GM13976 (cell line): ENCODE measurements at regions not wholly inside any gene's neighbourhood (a gene's known extent, or its start where the extent isn't known, plus 50 kb on each side); places are given as distances from the start of the nearest gene placed in this dataset.
"Not testable (repeated sequence)": the region's sequence is repeated elsewhere in the genome, so short reads cannot be mapped to it uniquely, and the experiment has no call there.

Source experiments
- DNase-seq: peaks from one replicate; pipeline ENCODE4 v3.0.0; 2012; ENCODE audit warnings: low spot score
- in situ Hi-C: fragments of 300-500 bp; cut with MboI; formaldehyde crosslinking; loops from one replicate; pipeline ENCODE4 v1.12.0; 2022; ENCODE audit warnings: low sequenced_read_pairs, mixed read lengths, inconsistent platforms; ENCODE audit not compliant: unreplicated experiment
- TF ChIP-seq, protein P1 (sequence below): IDR thresholded peaks from 2 replicates; pipeline ENCODE4 v1.5.1; 2012; ENCODE audit warnings: borderline replicate concordance, mild to moderate bottlenecking; ENCODE audit not compliant: insufficient read depth; ENCODE audit errors: extremely low read depth, missing control alignments, control extremely low read depth

- in situ Hi-C loops, result no loop called here
- no peak for DNase-seq
Measured at GRCh38 chr4:9685692-9686091, 95.7 kb upstream of the DRD5 start.

GRCh38 chr4:9690636-9691237 is 90.7 kb upstream of the DRD5 start:
- in situ Hi-C loops, result not testable (repeated sequence)

More at GRCh38 chr4:9685692-9686091, 95.7 kb upstream of the DRD5 start:
- TF ChIP-seq, protein P1, sequence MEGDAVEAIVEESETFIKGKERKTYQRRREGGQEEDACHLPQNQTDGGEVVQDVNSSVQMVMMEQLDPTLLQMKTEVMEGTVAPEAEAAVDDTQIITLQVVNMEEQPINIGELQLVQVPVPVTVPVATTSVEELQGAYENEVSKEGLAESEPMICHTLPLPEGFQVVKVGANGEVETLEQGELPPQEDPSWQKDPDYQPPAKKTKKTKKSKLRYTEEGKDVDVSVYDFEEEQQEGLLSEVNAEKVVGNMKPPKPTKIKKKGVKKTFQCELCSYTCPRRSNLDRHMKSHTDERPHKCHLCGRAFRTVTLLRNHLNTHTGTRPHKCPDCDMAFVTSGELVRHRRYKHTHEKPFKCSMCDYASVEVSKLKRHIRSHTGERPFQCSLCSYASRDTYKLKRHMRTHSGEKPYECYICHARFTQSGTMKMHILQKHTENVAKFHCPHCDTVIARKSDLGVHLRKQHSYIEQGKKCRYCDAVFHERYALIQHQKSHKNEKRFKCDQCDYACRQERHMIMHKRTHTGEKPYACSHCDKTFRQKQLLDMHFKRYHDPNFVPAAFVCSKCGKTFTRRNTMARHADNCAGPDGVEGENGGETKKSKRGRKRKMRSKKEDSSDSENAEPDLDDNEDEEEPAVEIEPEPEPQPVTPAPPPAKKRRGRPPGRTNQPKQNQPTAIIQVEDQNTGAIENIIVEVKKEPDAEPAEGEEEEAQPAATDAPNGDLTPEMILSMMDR, result no peak

DNA sequence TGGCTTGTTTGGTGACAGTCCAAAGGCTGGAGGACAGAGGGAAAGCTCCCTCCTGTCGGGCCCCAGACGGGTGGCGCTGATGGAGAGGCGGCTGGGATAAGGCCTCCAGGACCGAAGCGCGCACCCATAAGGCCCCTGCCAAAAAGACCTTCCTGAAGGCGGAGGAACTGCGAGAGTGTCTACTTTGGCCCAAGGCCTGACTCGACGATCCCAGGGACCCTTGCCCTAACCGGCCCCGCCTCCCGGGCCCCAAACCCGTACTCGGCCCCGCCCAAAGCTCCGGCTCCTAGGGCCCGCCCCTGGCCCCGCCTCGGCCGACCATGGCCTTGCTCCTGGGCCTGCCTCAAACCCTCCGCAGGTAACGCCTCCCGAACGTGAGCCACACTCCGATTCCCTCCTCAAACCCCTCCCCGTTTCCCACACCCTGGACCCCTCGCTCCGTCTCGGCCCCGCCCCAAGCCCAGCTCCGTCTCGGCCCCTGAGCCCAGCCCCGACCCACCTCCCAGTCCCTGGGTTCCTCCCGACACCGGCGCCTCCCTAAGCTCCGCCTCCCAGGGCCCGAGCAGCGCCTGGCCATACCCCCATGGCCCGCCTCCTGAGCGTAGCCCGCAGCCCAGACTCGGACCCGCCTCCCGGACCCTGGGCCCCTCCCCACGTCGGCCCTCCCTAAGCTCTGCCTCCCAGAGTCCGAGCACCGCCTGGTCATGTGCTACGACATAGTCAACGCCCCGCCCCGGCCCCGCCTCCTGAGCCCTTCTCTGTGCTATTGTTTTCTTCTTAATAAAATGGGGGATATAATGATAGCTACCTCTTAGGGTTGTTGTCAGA is 90.0 kb upstream of the DRD5 start:
- DNase-seq, result peak; percentile 88
- in situ Hi-C loops, result no loop called here

More at GRCh38 chr4:9690636-9691237, 90.7 kb upstream of the DRD5 start:
- not testable (repeated sequence) for DNase-seq

DNA sequence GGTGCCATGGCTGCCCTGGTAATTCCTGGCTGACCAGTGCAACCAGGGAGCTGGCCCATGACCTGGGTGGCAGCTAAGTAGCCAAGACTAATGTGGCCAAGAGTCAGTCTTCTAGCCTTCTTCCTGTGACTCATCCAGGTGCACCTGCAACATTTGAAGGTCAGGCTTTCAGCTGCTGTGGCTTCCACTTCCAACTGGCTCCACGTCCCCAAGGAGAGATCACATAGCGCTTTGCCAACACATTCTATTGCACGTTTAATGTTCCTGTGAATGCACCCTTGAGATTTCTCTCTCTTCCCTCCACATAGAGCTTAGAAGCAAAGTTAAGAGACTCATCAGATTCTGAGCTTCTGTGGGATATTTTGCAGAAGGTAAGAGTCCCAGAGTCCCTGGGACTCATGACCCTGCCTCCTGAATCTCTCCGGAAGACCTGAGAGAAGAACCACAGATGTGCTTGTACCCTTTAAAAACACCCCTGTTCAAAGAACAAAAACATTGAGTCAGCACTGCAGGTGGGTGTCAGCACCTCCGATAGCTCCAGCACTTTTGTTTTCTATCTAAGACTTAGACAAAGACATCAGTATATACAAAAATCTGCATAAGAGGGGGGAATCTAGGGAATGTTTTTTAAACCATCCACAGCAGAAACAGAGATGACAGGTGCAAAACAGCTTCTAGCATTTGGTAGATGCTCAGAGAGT is 88.5 kb upstream of the DRD5 start:
- in situ Hi-C loops, DNase-seq: not testable (repeated sequence)

More for the DNA sequence above, 90.0 kb upstream of the DRD5 start:
- TF ChIP-seq, protein P1, result no peak

- in situ Hi-C loops, result not testable (repeated sequence)
Measured at GRCh38 chr4:9694403-9694802, 87.0 kb upstream of the DRD5 start.

GRCh38 chr4:9695994-9696393 is 85.4 kb upstream of the DRD5 start:
- in situ Hi-C loops, DNase-seq: not testable (repeated sequence)
- TF ChIP-seq, protein P1, result peak; percentile 31

More at GRCh38 chr4:9694403-9694802, 87.0 kb upstream of the DRD5 start:
- DNase-seq, result not testable (repeated sequence)

DNA sequence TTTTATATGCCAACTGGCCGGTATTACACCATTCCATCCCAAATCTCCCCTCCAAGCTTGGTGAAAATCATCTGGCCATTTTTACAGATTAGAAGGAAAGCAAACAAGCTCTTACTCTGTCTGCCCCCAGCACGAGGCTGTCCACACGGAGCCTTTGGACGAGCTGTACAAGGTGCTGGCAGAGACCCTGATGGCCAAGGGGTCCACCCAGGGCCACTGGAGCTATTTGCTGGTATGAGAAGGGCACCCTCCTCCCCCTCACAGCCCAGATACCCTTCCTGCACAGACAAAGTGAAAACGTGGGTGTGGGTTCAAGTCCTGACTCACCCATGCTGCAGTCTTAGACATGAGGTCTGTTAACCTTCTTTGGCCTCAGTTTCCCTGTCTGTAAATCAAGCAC is 84.9 kb upstream of the DRD5 start:
- in situ Hi-C loops, DNase-seq: not testable (repeated sequence)

- in situ Hi-C loops, DNase-seq: not testable (repeated sequence)
Measured at GRCh38 chr4:9702019-9702418, 79.4 kb upstream of the DRD5 start.

DNA sequence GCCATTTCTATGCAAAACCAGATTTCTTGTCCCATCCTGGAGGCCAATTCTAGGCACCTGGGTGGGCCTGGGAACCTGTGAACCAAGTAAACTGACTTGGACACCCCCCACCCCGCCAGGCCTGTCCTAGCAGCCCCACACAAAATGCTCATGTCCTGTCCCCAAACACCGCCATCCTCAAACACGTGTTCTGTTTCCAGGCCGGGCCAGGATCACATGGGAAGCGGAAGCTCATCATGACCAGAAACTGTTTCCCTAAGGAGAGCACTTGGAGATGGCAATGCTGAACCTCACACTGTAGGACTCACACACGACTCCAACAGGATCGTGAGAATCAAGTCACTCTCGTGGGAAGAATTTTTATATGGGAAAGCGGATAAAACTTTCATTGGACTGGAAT is 78.7 kb upstream of the DRD5 start:
- DNase-seq, in situ Hi-C loops: not testable (repeated sequence)
